ENCODE measurements at regions not wholly inside any gene's neighbourhood (a gene's known extent, or its start where the extent isn't known, plus 50 kb on each side); places are given as distances from the start of the nearest gene placed in this dataset.

DNA sequence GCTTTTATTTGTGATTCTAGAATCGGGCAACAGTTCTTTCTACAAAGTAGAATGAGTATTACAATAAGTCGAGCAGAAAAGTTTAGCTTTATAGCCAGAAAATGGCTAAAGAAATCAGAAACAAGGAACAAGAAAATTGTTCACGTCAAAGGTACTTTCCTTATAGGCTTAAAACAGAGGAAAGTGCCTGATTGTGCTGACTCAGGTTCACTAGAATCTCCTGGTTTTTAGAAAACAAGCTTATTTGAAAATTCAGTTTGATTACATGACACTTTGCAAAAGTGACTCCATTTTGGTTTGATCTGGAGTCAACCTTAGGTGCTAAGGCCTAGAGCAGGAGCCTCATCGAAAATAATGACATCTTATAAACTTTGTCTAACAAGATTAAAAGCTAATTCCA is 564.7 kb upstream of the FLRT2 start:
- no peak overlapping the region for H3K4me3 ChIP-seq (ENCODE audit: low read length)
- no peaks in the 10 kb centered on the region for H3K4me1 ChIP-seq (ENCODE audit: control insufficient read depth, insufficient read depth, low read length)
- H3K9ac ChIP-seq (ENCODE audit: low read length), result no peak overlapping the region
- no peak for DNase-seq (ENCODE audit: low read depth)
- no peaks in the 10 kb centered on the region for H3K27me3 ChIP-seq (replicated peaks; ENCODE audit: control insufficient read depth, insufficient read depth, low read length)
- H3K9me3 ChIP-seq (ENCODE audit: control insufficient read depth, low read length), result no peaks in the 10 kb centered on the region
- H3K36me3 ChIP-seq (ENCODE audit: control insufficient read depth, insufficient read depth, low read length, severe bottlenecking), result no peaks in the 10 kb centered on the region

- no peak overlapping the region for H3K4me3 ChIP-seq (ENCODE audit: low read length)
- H3K9me3 ChIP-seq (ENCODE audit: control insufficient read depth, low read length), result no peaks in the 10 kb centered on the region
- H3K4me1 ChIP-seq (ENCODE audit: control insufficient read depth, insufficient read depth, low read length), result no peaks in the 10 kb centered on the region
- no peaks in the 10 kb centered on the region for H3K27me3 ChIP-seq (replicated peaks; ENCODE audit: control insufficient read depth, insufficient read depth, low read length)
- H3K9ac ChIP-seq (ENCODE audit: low read length), result no peak overlapping the region
- DNase-seq (ENCODE audit: low read depth), result no peak
- no peaks in the 10 kb centered on the region for H3K36me3 ChIP-seq (ENCODE audit: control insufficient read depth, insufficient read depth, low read length, severe bottlenecking)
Observed at GRCh38 chr14:84969501-84969900, 560.4 kb upstream of the FLRT2 start.

DNA sequence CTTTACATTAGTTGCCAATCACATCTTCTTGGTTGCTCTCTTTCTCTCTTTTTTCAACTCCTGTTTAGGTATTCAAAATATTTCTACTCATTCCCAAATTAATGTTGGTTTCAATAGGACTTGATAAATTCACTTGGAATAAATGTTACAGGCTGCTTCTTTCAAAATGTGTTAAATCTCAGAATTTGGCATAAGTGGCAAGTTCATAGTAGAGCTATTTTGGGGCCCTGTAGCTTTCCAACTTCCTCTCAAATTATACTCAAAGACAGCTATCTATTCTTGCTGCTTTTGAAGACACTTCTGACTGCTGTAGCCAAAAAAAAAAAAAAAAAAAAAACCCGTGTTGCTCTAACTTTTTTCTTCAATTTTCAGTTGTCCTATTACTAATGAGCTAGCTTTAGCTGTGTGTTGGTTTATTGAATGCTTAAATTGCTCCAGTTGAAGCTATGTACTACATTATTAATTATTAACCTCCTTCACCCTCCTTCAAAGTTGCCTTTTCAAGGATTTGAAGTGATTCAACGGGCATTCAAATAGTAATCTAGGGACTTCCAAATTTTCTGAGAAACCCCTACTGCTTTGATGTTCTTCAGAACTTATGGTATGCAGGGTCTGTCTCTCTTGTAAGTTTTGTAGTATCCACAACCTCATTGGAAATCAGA is 554.6 kb upstream of the FLRT2 start:
- Histone ChIP-seq H3K4me3 (ENCODE audit: low read length) (no peak overlapping the region), H3K27me3 (replicated peaks; ENCODE audit: control insufficient read depth, insufficient read depth, low read length) (no peaks in the 10 kb centered on the region), H3K4me1 (ENCODE audit: control insufficient read depth, insufficient read depth, low read length) (no peaks in the 10 kb centered on the region), H3K9ac (ENCODE audit: low read length) (no peak overlapping the region), H3K36me3 (ENCODE audit: control insufficient read depth, insufficient read depth, low read length, severe bottlenecking) (no peaks in the 10 kb centered on the region), H3K9me3 (ENCODE audit: control insufficient read depth, low read length) (no peaks in the 10 kb centered on the region)
- DNase-seq (ENCODE audit: low read depth), result no peak

DNA sequence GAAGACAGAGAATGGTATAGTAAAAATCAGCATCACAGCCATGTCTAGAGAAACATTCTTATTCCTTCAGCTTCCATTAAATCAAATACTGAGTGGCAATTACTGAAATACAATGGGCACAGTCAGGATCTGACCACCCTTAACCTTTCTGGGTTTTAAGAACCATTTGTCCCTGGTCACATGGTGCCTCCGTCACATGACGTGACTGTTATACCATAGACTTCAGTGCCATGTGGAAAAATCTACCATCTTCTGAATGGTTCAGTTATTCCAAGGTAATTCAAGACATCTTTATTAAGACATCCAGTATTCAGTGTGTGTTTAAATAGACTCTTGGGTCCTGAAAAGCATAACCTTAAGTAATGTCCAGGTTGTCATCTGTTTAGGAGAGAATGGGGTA is 553.1 kb upstream of the FLRT2 start:
- Histone ChIP-seq H3K9ac (ENCODE audit: low read length) (no peak overlapping the region), H3K27me3 (replicated peaks; ENCODE audit: control insufficient read depth, insufficient read depth, low read length) (no peaks in the 10 kb centered on the region), H3K36me3 (ENCODE audit: control insufficient read depth, insufficient read depth, low read length, severe bottlenecking) (no peaks in the 10 kb centered on the region), H3K9me3 (ENCODE audit: control insufficient read depth, low read length) (no peaks in the 10 kb centered on the region), H3K4me1 (ENCODE audit: control insufficient read depth, insufficient read depth, low read length) (no peaks in the 10 kb centered on the region), H3K4me3 (ENCODE audit: low read length) (no peak overlapping the region)
- no peak for DNase-seq (ENCODE audit: low read depth)

DNA sequence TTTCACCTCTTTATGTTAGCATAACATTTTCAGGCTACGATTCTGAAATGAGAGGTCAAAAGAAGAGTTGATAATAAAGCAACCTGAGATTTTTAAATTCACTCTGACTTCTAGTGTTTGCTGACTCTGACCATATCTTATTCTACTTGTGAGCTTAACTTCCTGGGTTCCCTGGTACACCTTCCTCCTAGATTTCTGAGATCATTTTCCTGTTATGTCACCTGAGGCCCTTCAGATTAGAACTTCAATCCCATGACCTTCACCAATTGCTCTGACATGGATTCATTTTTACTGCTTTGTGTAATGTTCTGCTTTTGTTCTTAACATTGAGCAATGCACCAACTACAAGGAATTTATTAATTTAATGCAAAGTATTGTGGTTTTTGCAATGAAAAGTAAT is 542.9 kb upstream of the FLRT2 start:
- Histone ChIP-seq H3K4me1 (ENCODE audit: control insufficient read depth, insufficient read depth, low read length) (no peaks in the 10 kb centered on the region), H3K4me3 (ENCODE audit: low read length) (no peak overlapping the region), H3K9ac (ENCODE audit: low read length) (no peak overlapping the region), H3K9me3 (ENCODE audit: control insufficient read depth, low read length) (no peaks in the 10 kb centered on the region), H3K27me3 (replicated peaks; ENCODE audit: control insufficient read depth, insufficient read depth, low read length) (no peaks in the 10 kb centered on the region), H3K36me3 (ENCODE audit: control insufficient read depth, insufficient read depth, low read length, severe bottlenecking) (no peaks in the 10 kb centered on the region)
- DNase-seq (ENCODE audit: low read depth), result no peak

GRCh38 chr14:84988357-84988756 is 541.6 kb upstream of the FLRT2 start:
- H3K4me3 ChIP-seq (ENCODE audit: low read length), result no peak overlapping the region
- H3K9ac ChIP-seq (ENCODE audit: low read length), result no peak overlapping the region
- no peaks in the 10 kb centered on the region for H3K9me3 ChIP-seq (ENCODE audit: control insufficient read depth, low read length)
- no peaks in the 10 kb centered on the region for H3K4me1 ChIP-seq (ENCODE audit: control insufficient read depth, insufficient read depth, low read length)
- no peaks in the 10 kb centered on the region for H3K27me3 ChIP-seq (replicated peaks; ENCODE audit: control insufficient read depth, insufficient read depth, low read length)
- no peak for DNase-seq (ENCODE audit: low read depth)
- no peaks in the 10 kb centered on the region for H3K36me3 ChIP-seq (ENCODE audit: control insufficient read depth, insufficient read depth, low read length, severe bottlenecking)

DNA sequence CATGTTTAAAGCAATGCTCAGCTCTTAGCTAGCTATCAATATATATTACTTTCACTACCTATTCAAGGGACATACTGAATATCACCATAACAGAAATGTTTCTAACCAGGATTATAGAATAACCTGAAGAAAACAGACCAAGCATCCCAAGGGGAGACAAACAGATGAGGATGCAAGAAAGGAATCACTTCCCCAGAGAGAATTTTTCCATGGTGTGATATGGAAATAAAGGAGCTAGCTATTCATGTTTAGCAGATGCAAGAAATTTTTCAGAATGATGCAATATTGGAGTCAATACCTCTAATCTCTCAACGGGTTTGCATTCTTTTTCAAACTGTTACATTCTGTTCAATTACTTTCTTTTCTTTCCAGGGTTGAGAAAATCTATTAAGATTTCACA is 538.9 kb upstream of the FLRT2 start:
- H3K4me3 ChIP-seq (ENCODE audit: low read length), result no peak overlapping the region
- no peaks in the 10 kb centered on the region for H3K27me3 ChIP-seq (replicated peaks; ENCODE audit: control insufficient read depth, insufficient read depth, low read length)
- H3K9ac ChIP-seq (ENCODE audit: low read length), result no peak overlapping the region
- H3K9me3 ChIP-seq (ENCODE audit: control insufficient read depth, low read length), result no peaks in the 10 kb centered on the region
- H3K36me3 ChIP-seq (ENCODE audit: control insufficient read depth, insufficient read depth, low read length, severe bottlenecking), result no peaks in the 10 kb centered on the region
- peak; percentile 24 for DNase-seq (ENCODE audit: low read depth)
- H3K4me1 ChIP-seq (ENCODE audit: control insufficient read depth, insufficient read depth, low read length), result no peaks in the 10 kb centered on the region

- Histone ChIP-seq H3K9me3 (ENCODE audit: control insufficient read depth, low read length) (no peaks in the 10 kb centered on the region), H3K36me3 (ENCODE audit: control insufficient read depth, insufficient read depth, low read length, severe bottlenecking) (no peaks in the 10 kb centered on the region), H3K27me3 (replicated peaks; ENCODE audit: control insufficient read depth, insufficient read depth, low read length) (no peaks in the 10 kb centered on the region), H3K9ac (ENCODE audit: low read length) (no peak overlapping the region), H3K4me1 (ENCODE audit: control insufficient read depth, insufficient read depth, low read length) (no peaks in the 10 kb centered on the region), H3K4me3 (ENCODE audit: low read length) (no peak overlapping the region)
- no peak for DNase-seq (ENCODE audit: low read depth)
Observed at GRCh38 chr14:84998216-84998615, 531.7 kb upstream of the FLRT2 start.

- H3K27me3 ChIP-seq (replicated peaks; ENCODE audit: control insufficient read depth, insufficient read depth, low read length), result no peaks in the 10 kb centered on the region
- H3K4me1 ChIP-seq (ENCODE audit: control insufficient read depth, insufficient read depth, low read length), result no peaks in the 10 kb centered on the region
- peak; percentile 4 for DNase-seq (ENCODE audit: low read depth)
- H3K36me3 ChIP-seq (ENCODE audit: control insufficient read depth, insufficient read depth, low read length, severe bottlenecking), result no peaks in the 10 kb centered on the region
- H3K9ac ChIP-seq (ENCODE audit: low read length), result no peak overlapping the region
- no peak overlapping the region for H3K4me3 ChIP-seq (ENCODE audit: low read length)
- H3K9me3 ChIP-seq (ENCODE audit: control insufficient read depth, low read length), result no peaks in the 10 kb centered on the region
Observed at GRCh38 chr14:85002846-85003245, 527.1 kb upstream of the FLRT2 start.

DNA sequence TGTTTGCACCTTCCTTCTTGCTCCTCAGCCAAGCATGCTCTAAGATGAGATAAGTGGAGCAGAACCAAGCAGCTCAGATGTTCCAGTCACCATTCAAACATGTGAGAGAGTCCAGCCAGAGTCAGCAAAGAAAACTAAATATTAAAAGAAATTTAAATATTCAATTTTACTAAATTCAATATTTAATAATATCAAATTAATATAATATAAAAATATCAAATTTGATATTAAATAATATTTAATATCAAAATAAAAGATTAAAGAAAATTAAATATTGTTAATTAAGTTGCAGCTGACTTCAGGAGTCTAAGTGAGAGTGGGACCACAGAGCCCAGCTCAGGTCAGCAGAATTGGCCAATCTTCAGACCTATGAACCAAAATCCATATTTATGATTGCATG is 526.1 kb upstream of the FLRT2 start:
- no peak for DNase-seq (ENCODE audit: low read depth)
- Histone ChIP-seq H3K9ac (ENCODE audit: low read length) (no peak overlapping the region), H3K9me3 (ENCODE audit: control insufficient read depth, low read length) (no peaks in the 10 kb centered on the region), H3K36me3 (ENCODE audit: control insufficient read depth, insufficient read depth, low read length, severe bottlenecking) (no peaks in the 10 kb centered on the region), H3K4me1 (ENCODE audit: control insufficient read depth, insufficient read depth, low read length) (no peaks in the 10 kb centered on the region), H3K4me3 (ENCODE audit: low read length) (no peak overlapping the region), H3K27me3 (replicated peaks; ENCODE audit: control insufficient read depth, insufficient read depth, low read length) (no peaks in the 10 kb centered on the region)

GRCh38 chr14:85009506-85009905 is 520.4 kb upstream of the FLRT2 start:
- no peak overlapping the region for H3K4me3 ChIP-seq (ENCODE audit: low read length)
- no peak overlapping the region for H3K9ac ChIP-seq (ENCODE audit: low read length)
- no peaks in the 10 kb centered on the region for H3K4me1 ChIP-seq (ENCODE audit: control insufficient read depth, insufficient read depth, low read length)
- H3K36me3 ChIP-seq (ENCODE audit: control insufficient read depth, insufficient read depth, low read length, severe bottlenecking), result no peaks in the 10 kb centered on the region
- H3K9me3 ChIP-seq (ENCODE audit: control insufficient read depth, low read length), result no peaks in the 10 kb centered on the region
- no peak for DNase-seq (ENCODE audit: low read depth)
- no peaks in the 10 kb centered on the region for H3K27me3 ChIP-seq (replicated peaks; ENCODE audit: control insufficient read depth, insufficient read depth, low read length)

GRCh38 chr14:85010186-85010585 is 519.8 kb upstream of the FLRT2 start:
- Histone ChIP-seq H3K27me3 (replicated peaks; ENCODE audit: control insufficient read depth, insufficient read depth, low read length) (no peaks in the 10 kb centered on the region), H3K36me3 (ENCODE audit: control insufficient read depth, insufficient read depth, low read length, severe bottlenecking) (no peaks in the 10 kb centered on the region), H3K9ac (ENCODE audit: low read length) (no peak overlapping the region), H3K4me1 (ENCODE audit: control insufficient read depth, insufficient read depth, low read length) (no peaks in the 10 kb centered on the region), H3K4me3 (ENCODE audit: low read length) (no peak overlapping the region), H3K9me3 (ENCODE audit: control insufficient read depth, low read length) (no peaks in the 10 kb centered on the region)
- DNase-seq (ENCODE audit: low read depth), result peak; percentile 76

Data from adipocyte (in vitro differentiated cells).